Liver (tissue), 8 donors: ENCODE measurements at regions not wholly inside any gene's neighbourhood (a gene's known extent, or its start where the extent isn't known, plus 50 kb on each side); places are given as distances from the start of the nearest gene placed in this dataset.

Experiments used
- DNase-seq: peaks from one replicate; pipeline ENCODE4 v3.0.0-alpha.2; 2017; ENCODE audit warnings: low spot score
- H3K27ac ChIP-seq, 2 donors: one replicate each; pipeline ENCODE4 v1.7.0; 2013; ENCODE audit warnings: inconsistent platforms in 2 of 2, low read length in 2 of 2, control low read depth in 1 of 2, low read depth in 1 of 2, mild to moderate bottlenecking in 1 of 2
- H3K27me3 ChIP-seq, 4 donors: one replicate each; pipeline versions ENCODE4 v1.6.1 to v1.7.0; 2013; ENCODE audit warnings: low read length in 3 of 4, inconsistent platforms in 1 of 4, mild to moderate bottlenecking in 1 of 4, moderate library complexity in 1 of 4; ENCODE audit not compliant: control insufficient read depth in 4 of 4, insufficient read depth in 4 of 4
- H3K36me3 ChIP-seq, 4 donors: one replicate each; pipeline versions ENCODE4 v1.6.1 to v1.7.0; 2013; ENCODE audit warnings: low read length in 3 of 4, mild to moderate bottlenecking in 3 of 4, low read depth in 1 of 4, moderate library complexity in 1 of 4; ENCODE audit not compliant: control insufficient read depth in 4 of 4, insufficient read depth in 3 of 4
- H3K4me1 ChIP-seq, 4 donors: one replicate each; pipeline versions ENCODE4 v1.6.1 to v1.7.0; 2013; ENCODE audit warnings: low read length in 3 of 4, mild to moderate bottlenecking in 3 of 4, moderate library complexity in 1 of 4; ENCODE audit not compliant: control insufficient read depth in 4 of 4, insufficient read depth in 4 of 4
- H3K4me3 ChIP-seq, 3 donors: one replicate each; pipeline versions ENCODE4 v1.6.1 to v1.7.0; 2013; ENCODE audit warnings: low read length in 3 of 3, control low read depth in 1 of 3, low read depth in 1 of 3, mild to moderate bottlenecking in 1 of 3
- H3K9ac ChIP-seq, 2 donors: one replicate each; pipeline ENCODE4 v1.7.0; 2013; ENCODE audit warnings: low read length in 2 of 2, mild to moderate bottlenecking in 2 of 2, moderate library complexity in 2 of 2, control low read depth in 1 of 2, low read depth in 1 of 2
- H3K9me3 ChIP-seq, 4 donors: one replicate each; pipeline versions ENCODE4 v1.6.1 to v1.7.0; 2013; ENCODE audit warnings: low read length in 3 of 4; ENCODE audit not compliant: control insufficient read depth in 4 of 4
- ATF3 ChIP-seq: IDR thresholded peaks from 2 replicates; pipeline ENCODE4 v1.6.1; 2016; ENCODE audit warnings: antibody characterized with exemption
- CTCF ChIP-seq: fragments of 150-350 bp; IDR thresholded peaks from 2 replicates; pipeline ENCODE4 v1.5.1; 2017; ENCODE audit warnings: improper control_type of control experiment, low read depth, low read length; ENCODE audit not compliant: missing input control
- EGR1 ChIP-seq, 2 donors: IDR thresholded peaks; 2 replicates each; pipeline ENCODE4 v1.6.1; 2016 to 2018; ENCODE audit warnings: antibody characterized with exemption in 2 of 2, low read depth in 2 of 2
- FOXA1 ChIP-seq: IDR thresholded peaks from 2 replicates; pipeline ENCODE4 v1.6.1; 2016; ENCODE audit warnings: antibody characterized with exemption
- FOXA2 ChIP-seq: IDR thresholded peaks from 2 replicates; pipeline ENCODE4 v1.6.1; 2016; ENCODE audit warnings: antibody characterized with exemption
- GABPA ChIP-seq, 2 donors: IDR thresholded peaks in 1 of 2; conservative IDR thresholded peaks in 1 of 2; 2 replicates each; pipeline ENCODE4 v1.6.1; 2016; ENCODE audit warnings: antibody characterized with exemption in 2 of 2, mild to moderate bottlenecking in 1 of 2, moderate library complexity in 1 of 2
- HNF4A ChIP-seq, 2 donors: conservative IDR thresholded peaks; 2 replicates each; pipeline ENCODE4 v1.6.1; 2016; ENCODE audit warnings: antibody characterized with exemption in 2 of 2, mild to moderate bottlenecking in 2 of 2
- HNF4G ChIP-seq: IDR thresholded peaks from 2 replicates; pipeline ENCODE4 v1.6.1; 2016; ENCODE audit warnings: antibody characterized with exemption
- JUND ChIP-seq, 2 donors: IDR thresholded peaks; 2 replicates each; pipeline ENCODE4 v1.6.1; 2016; ENCODE audit warnings: antibody characterized with exemption in 2 of 2
- MAX ChIP-seq: IDR thresholded peaks from 2 replicates; pipeline ENCODE4 v1.6.1; 2016; ENCODE audit warnings: antibody characterized with exemption
- NR2F2 ChIP-seq: IDR thresholded peaks from 2 replicates; pipeline ENCODE4 v1.6.1; 2016; ENCODE audit warnings: antibody characterized with exemption
- RAD21 ChIP-seq, 2 donors: IDR thresholded peaks; 2 replicates each; pipeline ENCODE4 v1.6.1; 2016; ENCODE audit warnings: antibody characterized with exemption in 2 of 2, mild to moderate bottlenecking in 2 of 2
- REST ChIP-seq: IDR thresholded peaks from 2 replicates; pipeline ENCODE4 v1.6.1; 2016; ENCODE audit warnings: antibody characterized with exemption, mild to moderate bottlenecking
- RXRA ChIP-seq, 2 donors: IDR thresholded peaks; 2 replicates each; pipeline ENCODE4 v1.6.1; 2017 to 2018; ENCODE audit warnings: antibody characterized with exemption in 2 of 2, mild to moderate bottlenecking in 1 of 2
- SP1 ChIP-seq: IDR thresholded peaks from 2 replicates; pipeline ENCODE4 v1.6.1; 2018; ENCODE audit warnings: antibody characterized with exemption, mild to moderate bottlenecking
- TAF1 ChIP-seq: conservative IDR thresholded peaks from 2 replicates; pipeline ENCODE4 v1.6.1; 2016; ENCODE audit warnings: antibody characterized with exemption, mild to moderate bottlenecking
- YY1 ChIP-seq: IDR thresholded peaks from 2 replicates; pipeline ENCODE4 v1.6.1; 2016; ENCODE audit warnings: antibody characterized with exemption, mild to moderate bottlenecking
- ZBTB33 ChIP-seq: IDR thresholded peaks from 2 replicates; pipeline ENCODE4 v1.6.1; 2016; ENCODE audit warnings: antibody characterized with exemption
- WGBS: extraction: QIAGEN DNeasy Blood & Tissue Kit; methylation state at CpG from one replicate; pipeline ENCODE4 v1.1.7; 2013; 5-methylcytosine and 5-hydroxymethylcytosine counted together
- donor health status: healthy.
- donor health status: healthy.
- donor health status: healthy.
- donor health status: healthy.
- donor health status: healthy.

- no peaks in the 10 kb centered on the region for H3K4me1 ChIP-seq
- no peak overlapping the region for H3K27ac ChIP-seq
- no peaks in the 10 kb centered on the region for H3K36me3 ChIP-seq
- no peaks in the 10 kb centered on the region for H3K9me3 ChIP-seq
- 82% methylated on average over 5 of the region's 5 CpGs for WGBS
- H3K4me3 ChIP-seq = no peak overlapping the region
- no peak for DNase-seq
- H3K27me3 ChIP-seq = no peaks in the 10 kb centered on the region
- TF ChIP-seq MAX = no peak
- TF ChIP-seq YY1 = no peak
- TF ChIP-seq HNF4G = no peak
- no peak for TF ChIP-seq EGR1 (IDR thresholded peaks at IDR 0.05; ENCODE audit: low read depth in 2 of 2)
- TF ChIP-seq FOXA1 = no peak
- TF ChIP-seq FOXA2 = no peak
- TF ChIP-seq RAD21 (IDR thresholded peaks at IDR 0.05) = no peak
- no peak overlapping the region for H3K9ac ChIP-seq
Measured at GRCh38 chr12:16437281-16437816, 89.9 kb downstream of the MGST1 start.

GRCh38 chr12:16437926-16438325 is 90.5 kb downstream of the MGST1 start:
- no peaks in the 10 kb centered on the region for H3K4me1 ChIP-seq
- H3K36me3 ChIP-seq = no peaks in the 10 kb centered on the region
- H3K27ac ChIP-seq = no peak overlapping the region
- no peak overlapping the region for H3K9ac ChIP-seq
- no peak for DNase-seq
- TF ChIP-seq RAD21 (IDR thresholded peaks at IDR 0.05) = no peak
- TF ChIP-seq FOXA1 = no peak
- TF ChIP-seq ZBTB33 = no peak
- TF ChIP-seq SP1 = no peak
- no peak for TF ChIP-seq NR2F2
- no peak for TF ChIP-seq RXRA (IDR thresholded peaks at IDR 0.05)
- TF ChIP-seq ATF3 = no peak
- TF ChIP-seq JUND (IDR thresholded peaks at IDR 0.05) = no peak
- TF ChIP-seq FOXA2 = no peak
- 94% methylated on average over 2 of the region's 2 CpGs for WGBS
- no peaks in the 10 kb centered on the region for H3K27me3 ChIP-seq
- H3K4me3 ChIP-seq = no peak overlapping the region
- H3K9me3 ChIP-seq = no peaks in the 10 kb centered on the region

- H3K4me3 ChIP-seq = no peak overlapping the region
- WGBS = 91% methylated on average over 2 of the region's 2 CpGs
- H3K27ac ChIP-seq = no peak overlapping the region
- H3K4me1 ChIP-seq = no peaks in the 10 kb centered on the region
- H3K9me3 ChIP-seq = no peaks in the 10 kb centered on the region
- H3K9ac ChIP-seq = no peak overlapping the region
- no peaks in the 10 kb centered on the region for H3K27me3 ChIP-seq
- DNase-seq = no peak
- no peaks in the 10 kb centered on the region for H3K36me3 ChIP-seq
- TF ChIP-seq NR2F2 (no peak), SP1 (no peak), REST (no peak), YY1 (no peak), FOXA2 (no peak), GABPA (IDR thresholded peaks at IDR 0.05 in 1 of 2, conservative IDR thresholded peaks at IDR 0.05 in 1 of 2) (no peak), HNF4A (conservative IDR thresholded peaks at IDR 0.05) (no peak), TAF1 (no peak), MAX (no peak), ZBTB33 (no peak), HNF4G (no peak), CTCF (no peak), RAD21 (IDR thresholded peaks at IDR 0.05) (no peak)
Measured at GRCh38 chr12:16449459-16449858, 102.0 kb downstream of the MGST1 start.
